Transverse colon (tissue), 3 donors: ENCODE measurements at regions not wholly inside any gene's neighbourhood (a gene's known extent, or its start where the extent isn't known, plus 50 kb on each side); places are given as distances from the start of the nearest gene placed in this dataset.

Experiments used
- POLR2A ChIP-seq: fragments of 450-650 bp; IDR thresholded peaks from one replicate; pipeline ENCODE4 v1.6.1; 2016; ENCODE audit warnings: antibody characterized with exemption, mild to moderate bottlenecking, moderate library complexity
- TF ChIP-seq, protein P1 (sequence below), 5 experiments: fragments of 200-600 bp in 3 of 5; fragments of 450-650 bp in 2 of 5; sonication (generic) in 3 of 5; IDR thresholded peaks; 1 replicate in 2 of 5; 2 replicates in 3 of 5; pipeline ENCODE4 v1.5.1; 2016 to 2017; ENCODE audit warnings: antibody characterized with exemption in 5 of 5, inconsistent platforms in 3 of 5, mild to moderate bottlenecking in 2 of 5, moderate library complexity in 1 of 5

- TF ChIP-seq POLR2A, result no peak
- TF ChIP-seq, protein P1, sequence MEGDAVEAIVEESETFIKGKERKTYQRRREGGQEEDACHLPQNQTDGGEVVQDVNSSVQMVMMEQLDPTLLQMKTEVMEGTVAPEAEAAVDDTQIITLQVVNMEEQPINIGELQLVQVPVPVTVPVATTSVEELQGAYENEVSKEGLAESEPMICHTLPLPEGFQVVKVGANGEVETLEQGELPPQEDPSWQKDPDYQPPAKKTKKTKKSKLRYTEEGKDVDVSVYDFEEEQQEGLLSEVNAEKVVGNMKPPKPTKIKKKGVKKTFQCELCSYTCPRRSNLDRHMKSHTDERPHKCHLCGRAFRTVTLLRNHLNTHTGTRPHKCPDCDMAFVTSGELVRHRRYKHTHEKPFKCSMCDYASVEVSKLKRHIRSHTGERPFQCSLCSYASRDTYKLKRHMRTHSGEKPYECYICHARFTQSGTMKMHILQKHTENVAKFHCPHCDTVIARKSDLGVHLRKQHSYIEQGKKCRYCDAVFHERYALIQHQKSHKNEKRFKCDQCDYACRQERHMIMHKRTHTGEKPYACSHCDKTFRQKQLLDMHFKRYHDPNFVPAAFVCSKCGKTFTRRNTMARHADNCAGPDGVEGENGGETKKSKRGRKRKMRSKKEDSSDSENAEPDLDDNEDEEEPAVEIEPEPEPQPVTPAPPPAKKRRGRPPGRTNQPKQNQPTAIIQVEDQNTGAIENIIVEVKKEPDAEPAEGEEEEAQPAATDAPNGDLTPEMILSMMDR (IDR thresholded peaks at IDR 0.05), result no peak
These were observed 314.1 kb upstream of the IRX5 start for GRCh38 chr16:54616610-54617009.
